ENCODE measurements at regions not wholly inside any gene's neighbourhood (a gene's known extent, or its start where the extent isn't known, plus 50 kb on each side); places are given as distances from the start of the nearest gene placed in this dataset.

DNA sequence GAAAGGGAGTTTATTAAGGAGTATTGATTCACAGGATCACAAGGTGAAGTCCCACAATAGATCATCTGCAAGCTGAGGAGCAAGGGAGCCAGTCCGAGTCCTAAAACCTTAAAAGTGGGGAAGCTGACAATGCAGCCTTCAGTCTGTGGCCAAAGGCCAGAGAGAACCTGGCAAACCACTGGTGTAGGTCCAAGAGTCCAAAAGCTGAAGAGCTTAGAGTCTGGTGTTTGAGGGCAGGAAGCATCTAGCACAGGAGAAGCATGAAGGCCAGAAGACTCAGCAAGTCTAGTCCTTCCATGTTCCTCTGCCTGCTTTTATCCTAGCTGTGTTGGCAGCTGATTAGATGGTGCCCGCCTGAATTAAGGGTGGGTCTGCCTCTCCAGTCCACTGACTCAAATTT lies 193.0 kb downstream of the KIF2B start:
- TF ChIP-seq, protein P1, sequence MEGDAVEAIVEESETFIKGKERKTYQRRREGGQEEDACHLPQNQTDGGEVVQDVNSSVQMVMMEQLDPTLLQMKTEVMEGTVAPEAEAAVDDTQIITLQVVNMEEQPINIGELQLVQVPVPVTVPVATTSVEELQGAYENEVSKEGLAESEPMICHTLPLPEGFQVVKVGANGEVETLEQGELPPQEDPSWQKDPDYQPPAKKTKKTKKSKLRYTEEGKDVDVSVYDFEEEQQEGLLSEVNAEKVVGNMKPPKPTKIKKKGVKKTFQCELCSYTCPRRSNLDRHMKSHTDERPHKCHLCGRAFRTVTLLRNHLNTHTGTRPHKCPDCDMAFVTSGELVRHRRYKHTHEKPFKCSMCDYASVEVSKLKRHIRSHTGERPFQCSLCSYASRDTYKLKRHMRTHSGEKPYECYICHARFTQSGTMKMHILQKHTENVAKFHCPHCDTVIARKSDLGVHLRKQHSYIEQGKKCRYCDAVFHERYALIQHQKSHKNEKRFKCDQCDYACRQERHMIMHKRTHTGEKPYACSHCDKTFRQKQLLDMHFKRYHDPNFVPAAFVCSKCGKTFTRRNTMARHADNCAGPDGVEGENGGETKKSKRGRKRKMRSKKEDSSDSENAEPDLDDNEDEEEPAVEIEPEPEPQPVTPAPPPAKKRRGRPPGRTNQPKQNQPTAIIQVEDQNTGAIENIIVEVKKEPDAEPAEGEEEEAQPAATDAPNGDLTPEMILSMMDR (IDR thresholded peaks at IDR 0.05; ENCODE audit: low read depth, low read length), result no peak
- H3K4me3 ChIP-seq (replicated peaks in 1 of 2; ENCODE audit: low read depth in 2 of 2, low read length in 2 of 2), result no peak overlapping the region
- no peak for DNase-seq (ENCODE audit: low read depth in 2 of 2)

DNA sequence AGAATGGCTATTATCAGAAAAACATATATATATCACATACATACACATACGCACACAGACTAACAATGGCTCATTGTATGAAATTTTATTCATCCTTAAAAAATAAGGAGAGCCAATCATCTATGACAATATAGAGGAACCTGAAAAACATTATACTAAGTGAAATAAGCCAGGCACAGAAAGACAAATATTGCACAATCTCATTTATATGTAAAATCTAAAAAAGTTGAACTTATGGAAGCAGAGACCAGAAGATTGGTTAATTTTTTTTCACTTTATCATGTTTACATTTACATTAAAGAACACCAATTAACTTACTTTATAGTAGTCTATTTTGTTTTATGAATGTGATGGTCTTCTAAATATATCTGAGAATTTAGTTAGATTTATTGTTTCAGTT lies 198.7 kb downstream of the KIF2B start:
- DNase-seq (ENCODE audit: low read depth in 2 of 2), result no peak
- TF ChIP-seq, protein P1 (IDR thresholded peaks at IDR 0.05; ENCODE audit: low read depth, low read length), result no peak
- H3K4me3 ChIP-seq (replicated peaks in 1 of 2; ENCODE audit: low read depth in 2 of 2, low read length in 2 of 2), result no peak overlapping the region

GRCh38 chr17:54028986-54029580 lies 206.4 kb downstream of the KIF2B start:
- TF ChIP-seq, protein P1 (IDR thresholded peaks at IDR 0.05; ENCODE audit: low read depth, low read length), result no peak
- no peak overlapping the region for H3K4me3 ChIP-seq (replicated peaks in 1 of 2; ENCODE audit: low read depth in 2 of 2, low read length in 2 of 2)
- no peak for DNase-seq (ENCODE audit: low read depth in 2 of 2)

GRCh38 chr17:54029986-54030385 lies 207.3 kb downstream of the KIF2B start:
- H3K4me3 ChIP-seq (replicated peaks in 1 of 2; ENCODE audit: low read depth in 2 of 2, low read length in 2 of 2), result no peak overlapping the region
- TF ChIP-seq, protein P1 (IDR thresholded peaks at IDR 0.05; ENCODE audit: low read depth, low read length), result no peak
- no peak for DNase-seq (ENCODE audit: low read depth in 2 of 2)

DNA sequence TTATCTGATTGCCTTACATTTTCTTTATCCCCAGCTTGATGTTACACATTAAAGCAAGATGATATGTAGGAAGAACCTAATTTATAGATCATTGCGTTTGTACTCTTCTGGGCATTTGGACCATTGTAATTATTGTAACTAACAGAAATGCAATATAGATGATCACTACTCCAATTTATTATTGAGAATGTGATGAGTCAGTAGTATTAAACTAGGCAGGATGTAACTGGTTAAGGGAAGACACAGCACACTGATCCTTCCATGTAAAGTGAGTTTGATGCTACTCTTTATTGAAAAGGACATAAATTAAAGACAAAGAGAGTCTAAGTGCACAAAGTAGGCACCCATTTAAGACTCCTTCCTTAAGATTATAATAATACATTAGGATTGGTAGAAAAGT lies 223.8 kb downstream of the KIF2B start:
- TF ChIP-seq, protein P1 (IDR thresholded peaks at IDR 0.05; ENCODE audit: low read depth, low read length), result no peak
- no peak for DNase-seq (ENCODE audit: low read depth in 2 of 2)

GRCh38 chr17:54063639-54064038 lies 240.9 kb downstream of the KIF2B start:
- TF ChIP-seq, protein P1 (IDR thresholded peaks at IDR 0.05; ENCODE audit: low read depth, low read length), result no peak
- DNase-seq (ENCODE audit: low read depth in 2 of 2), result no peak

More for the DNA sequence above, 223.8 kb downstream of the KIF2B start:
- no peak overlapping the region for H3K4me3 ChIP-seq (replicated peaks in 1 of 2; ENCODE audit: low read depth in 2 of 2, low read length in 2 of 2)

DNA sequence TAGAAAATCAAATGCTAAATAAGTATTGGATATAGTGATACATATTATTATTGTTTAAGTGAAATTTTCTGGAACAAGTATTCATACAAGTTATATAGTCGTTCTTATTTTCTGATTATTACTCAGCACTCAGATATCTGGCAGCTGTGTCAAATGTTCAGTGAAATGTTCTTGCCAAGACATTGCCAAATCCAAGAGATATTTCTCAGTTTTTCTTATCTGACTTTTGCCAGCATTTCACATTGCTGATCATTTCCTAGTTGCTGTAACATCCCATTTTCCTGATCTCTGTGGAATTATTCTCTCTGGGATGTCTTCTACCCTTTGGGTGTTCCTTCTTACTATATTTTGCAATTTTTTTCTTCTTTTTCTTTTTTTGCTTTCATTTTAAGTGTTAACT lies 262.3 kb downstream of the KIF2B start:
- no peak for DNase-seq (ENCODE audit: low read depth in 2 of 2)
- TF ChIP-seq, protein P1 (IDR thresholded peaks at IDR 0.05; ENCODE audit: low read depth, low read length), result no peak
- H3K4me3 ChIP-seq (replicated peaks in 1 of 2; ENCODE audit: low read depth in 2 of 2, low read length in 2 of 2), result no peak overlapping the region

More at GRCh38 chr17:54063639-54064038, 240.9 kb downstream of the KIF2B start:
- no peak overlapping the region for H3K4me3 ChIP-seq (replicated peaks in 1 of 2; ENCODE audit: low read depth in 2 of 2, low read length in 2 of 2)
